Stimulated activated CD4-positive, alpha-beta T cell treated with anti-CD3 and anti-CD28 coated beads, TNF-alpha, amount 100 ng/mL, for 1 hour (primary cell): ENCODE measurements at regions not wholly inside any gene's neighbourhood (a gene's known extent, or its start where the extent isn't known, plus 50 kb on each side); places are given as distances from the start of the nearest gene placed in this dataset.
"Not testable (repeated sequence)": the region's sequence is repeated elsewhere in the genome, so short reads cannot be mapped to it uniquely, and the experiment has no call there.

ENCODE experiments used
- DNase-seq, 3 donors: peaks; one replicate each; pipeline ENCODE4 v3.0.0-alpha.2; 2020; ENCODE audit warnings: low read depth in 3 of 3, low spot score in 1 of 3

- DNase-seq: no peak
These were observed 807.8 kb upstream of the TMEM132C start for GRCh38 chr12:127459166-127459565.

- no peak for DNase-seq
These were observed 807.3 kb upstream of the TMEM132C start for GRCh38 chr12:127459687-127460086.

DNA sequence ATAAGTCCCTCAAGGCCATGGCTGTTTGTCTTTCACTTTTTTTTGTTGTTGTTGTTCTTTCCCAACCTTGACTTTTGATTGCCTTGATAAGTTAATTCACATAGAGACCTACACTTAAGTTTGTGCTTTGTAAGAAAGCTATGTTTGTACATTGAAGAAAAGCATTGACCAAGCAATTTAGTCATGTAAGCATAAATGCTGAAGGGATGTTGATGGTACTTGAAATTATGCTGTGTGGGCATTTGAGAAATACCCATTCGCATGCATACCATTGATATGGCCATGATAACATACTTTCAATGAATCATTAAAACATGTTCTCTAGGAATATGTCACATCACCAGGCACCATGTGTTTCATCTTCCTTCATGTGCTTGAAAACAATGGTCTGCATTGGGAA lies 803.7 kb upstream of the TMEM132C start:
- no peak for DNase-seq

DNA sequence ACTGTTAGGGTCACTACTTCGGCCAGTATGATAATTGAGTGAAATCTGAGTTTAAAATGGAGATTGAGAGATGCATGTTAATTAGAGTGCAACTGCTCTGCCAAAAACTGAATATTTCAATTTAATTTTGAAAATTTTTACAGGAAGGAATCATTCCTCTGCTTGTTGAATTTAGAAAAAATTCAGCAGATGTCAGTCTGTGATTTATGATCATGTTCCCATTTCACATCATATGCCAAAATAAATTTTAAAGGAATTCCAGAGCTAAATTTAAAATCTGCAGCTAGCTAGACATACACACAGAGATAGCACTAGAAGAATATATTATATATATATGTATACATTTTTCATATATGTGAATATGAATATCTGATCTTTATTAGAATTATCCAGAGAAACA lies 797.6 kb upstream of the TMEM132C start:
- no peak for DNase-seq

GRCh38 chr12:127473766-127474165 lies 793.2 kb upstream of the TMEM132C start:
- no peak for DNase-seq

GRCh38 chr12:127479256-127479655 lies 787.7 kb upstream of the TMEM132C start:
- no peak for DNase-seq

DNA sequence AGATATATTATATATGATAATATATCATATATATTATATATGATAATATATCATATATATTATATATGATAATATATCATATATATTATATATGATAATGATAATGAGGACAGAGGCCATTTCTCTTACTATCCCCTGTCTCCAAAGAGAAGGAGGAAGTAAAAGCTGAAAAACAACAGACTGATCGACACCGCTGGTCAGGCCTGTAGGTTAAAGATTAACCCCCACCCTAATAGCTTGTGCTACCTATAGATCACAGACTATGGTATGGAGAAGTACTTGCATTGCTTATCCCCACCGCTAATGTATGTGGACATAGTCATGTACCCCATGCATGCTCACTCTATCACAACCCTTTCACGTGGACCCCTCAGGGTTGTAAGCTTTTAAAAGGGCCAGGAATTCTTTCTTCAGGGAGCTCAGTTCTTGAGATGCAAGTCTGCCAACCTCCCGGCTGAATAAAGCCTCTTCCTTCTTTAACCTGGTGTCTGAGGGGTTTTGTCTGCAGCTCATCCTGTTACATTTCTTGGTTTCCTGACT lies 786.1 kb upstream of the TMEM132C start:
- DNase-seq: no peak

DNA sequence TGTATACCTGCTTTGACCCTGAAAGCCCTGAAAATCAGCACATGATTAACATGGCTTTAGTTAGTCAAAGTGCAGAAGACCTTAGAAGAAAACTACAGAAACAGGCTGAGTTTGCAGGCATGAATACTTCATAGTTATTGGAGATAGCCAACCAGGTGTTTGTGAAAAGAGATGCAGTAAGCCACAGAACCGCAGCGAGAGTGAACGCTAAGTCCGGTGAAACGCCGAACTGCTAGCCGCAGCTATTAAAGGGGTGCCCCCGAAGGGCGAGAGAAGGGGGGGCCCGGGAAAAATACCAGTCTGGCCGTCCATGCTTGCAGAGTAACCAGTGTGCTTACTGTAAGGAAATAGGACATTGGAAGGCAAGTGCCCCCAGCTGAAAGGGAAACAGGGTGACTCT lies 784.0 kb upstream of the TMEM132C start:
- DNase-seq: no peak

GRCh38 chr12:127485528-127485927 lies 781.4 kb upstream of the TMEM132C start:
- DNase-seq: no peak

GRCh38 chr12:127487031-127487430 lies 779.9 kb upstream of the TMEM132C start:
- no peak for DNase-seq

DNA sequence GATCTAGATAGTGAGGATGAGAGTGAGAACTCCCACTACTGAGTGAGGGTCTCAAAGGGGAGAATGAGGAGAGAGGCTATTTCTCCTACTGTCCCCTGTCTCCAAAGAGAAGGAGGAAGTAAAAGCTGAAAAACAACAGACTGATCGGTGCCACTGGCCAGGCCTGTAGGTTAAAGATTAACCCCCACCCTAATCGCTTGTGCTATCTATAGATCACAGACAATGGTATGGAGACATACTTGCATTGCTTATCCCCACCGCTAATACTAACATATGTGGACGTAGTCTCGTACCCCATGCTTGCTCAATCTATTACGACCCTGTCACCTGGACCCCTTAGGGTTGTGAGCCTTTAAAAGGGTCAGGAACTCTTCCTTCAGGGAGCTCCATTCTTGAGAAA lies 777.9 kb upstream of the TMEM132C start:
- DNase-seq: no peak

DNA sequence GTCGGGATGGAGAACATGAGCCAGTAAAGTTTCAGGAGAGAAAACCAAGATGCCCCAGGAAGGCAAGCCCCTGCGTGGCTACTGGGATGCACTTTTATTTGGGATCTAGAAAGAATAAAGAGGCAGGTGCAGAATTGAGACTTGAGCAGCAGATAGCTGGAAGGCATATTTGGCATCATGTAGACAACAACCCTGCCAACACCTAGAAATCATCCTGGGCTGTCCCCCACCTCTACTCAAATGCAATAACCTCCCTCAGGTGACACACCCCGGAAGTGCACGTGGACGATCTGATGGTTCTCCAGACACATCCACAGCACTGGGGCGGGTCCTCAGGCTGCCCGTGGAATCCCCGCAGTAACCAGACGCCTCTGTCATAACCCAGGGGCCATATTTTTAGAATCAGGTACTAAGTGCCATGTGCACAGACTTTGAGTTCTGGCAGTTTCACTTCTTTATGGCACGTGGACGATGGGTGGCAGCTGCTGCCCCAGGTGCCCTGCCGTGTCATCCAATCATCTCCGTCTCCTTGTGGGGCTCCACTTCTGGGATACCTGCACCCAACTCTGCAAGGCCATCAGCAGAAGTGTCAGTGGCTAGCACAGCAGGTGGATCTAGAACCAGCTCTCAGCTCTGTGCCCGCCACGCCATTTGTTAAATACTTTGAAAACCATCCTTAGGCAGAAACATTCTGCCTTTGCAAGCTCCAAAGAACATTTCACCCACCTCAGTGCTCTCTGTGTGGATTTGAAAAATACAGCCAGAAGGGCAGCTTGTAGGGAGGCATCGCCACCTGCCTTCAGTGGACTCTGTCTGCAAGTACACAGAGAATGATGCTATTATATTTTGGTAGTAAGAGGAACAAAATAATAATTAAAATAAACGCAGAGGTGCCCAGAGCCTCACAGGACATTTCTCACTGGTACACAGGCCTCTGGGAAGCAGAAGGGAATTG lies 771.7 kb upstream of the TMEM132C start:
- no peak for DNase-seq

DNA sequence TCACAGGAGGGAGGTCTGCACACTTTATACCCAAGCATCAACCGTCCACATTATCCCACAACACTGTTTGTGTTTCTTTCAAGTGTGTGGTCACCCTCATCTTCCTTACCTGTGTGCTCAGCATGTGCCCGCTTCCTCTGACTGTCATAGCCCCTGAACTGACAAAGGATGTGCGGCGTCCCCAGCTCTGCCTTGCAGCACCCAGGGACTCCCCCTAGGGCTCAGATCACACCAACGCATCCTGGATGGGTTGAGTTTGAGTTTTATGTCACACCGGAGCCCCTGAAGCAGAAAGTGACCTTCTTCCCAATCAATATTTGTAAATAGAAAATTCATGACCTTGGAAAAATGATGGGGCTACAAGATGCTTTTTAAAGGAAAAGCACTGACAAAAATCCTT lies 770.7 kb upstream of the TMEM132C start:
- no peak for DNase-seq

DNA sequence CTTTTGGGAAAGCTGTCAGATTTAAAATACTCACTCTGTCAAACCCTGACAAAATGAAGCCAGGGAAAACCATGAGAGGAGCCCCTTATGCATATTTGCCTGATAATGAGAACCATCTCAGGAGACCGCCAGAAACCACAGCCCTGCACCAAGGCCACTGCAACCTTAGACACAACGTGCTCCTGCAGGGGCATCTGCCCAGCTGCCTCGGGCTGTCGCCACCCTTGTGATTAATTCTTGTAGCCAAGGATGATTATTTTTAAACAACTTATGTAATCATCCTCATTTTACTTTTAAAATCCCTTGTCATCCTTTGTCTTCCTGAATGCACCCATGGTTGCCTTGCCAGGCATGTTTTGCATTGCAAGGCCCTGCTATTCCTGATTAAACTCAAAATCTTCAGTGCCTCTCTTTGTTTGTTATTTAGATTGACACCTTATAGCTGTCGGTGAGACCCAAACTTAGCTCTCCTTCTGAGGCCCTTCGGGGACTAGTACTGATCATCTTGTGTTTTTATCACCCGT lies 766.4 kb upstream of the TMEM132C start:
- DNase-seq: no peak

DNA sequence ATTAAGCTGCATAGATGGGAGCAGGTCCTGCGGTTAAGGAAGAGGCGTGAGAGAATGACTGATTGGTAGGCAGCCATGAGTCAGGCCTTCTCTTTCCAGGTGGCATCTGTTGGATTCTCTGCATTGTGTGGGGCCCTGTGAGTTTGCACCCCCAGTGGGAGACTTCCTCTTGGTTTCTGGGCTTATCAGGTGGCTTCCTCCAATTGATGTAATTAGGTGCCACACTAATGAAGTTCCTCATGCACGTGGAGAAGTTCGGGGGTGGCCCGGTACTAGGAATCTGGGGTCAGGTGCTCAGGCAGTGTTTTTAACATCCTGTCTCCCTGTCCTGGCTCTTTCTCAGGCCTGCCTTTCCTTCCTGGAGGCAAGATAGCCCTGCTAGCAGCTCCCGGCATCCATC lies 765.1 kb upstream of the TMEM132C start:
- DNase-seq: no peak

DNA sequence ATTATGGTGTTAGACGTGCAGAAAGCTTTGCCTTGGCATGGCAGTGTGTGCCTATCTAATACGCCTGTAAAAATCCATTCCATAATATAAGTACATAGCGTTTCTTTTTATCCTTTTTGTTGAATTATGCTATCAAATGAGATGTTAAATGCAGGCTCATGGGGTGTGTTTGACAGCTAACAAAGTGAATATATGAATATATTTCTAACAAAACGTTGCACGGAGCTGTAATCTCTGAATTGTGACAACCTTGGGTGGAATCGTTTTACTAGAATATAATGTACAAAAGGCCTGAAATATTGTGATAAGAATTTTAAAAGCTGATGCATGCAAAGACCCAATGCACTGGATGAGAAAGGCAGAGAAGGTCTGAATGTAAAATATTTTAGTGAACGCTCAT lies 763.7 kb upstream of the TMEM132C start:
- no peak for DNase-seq

DNA sequence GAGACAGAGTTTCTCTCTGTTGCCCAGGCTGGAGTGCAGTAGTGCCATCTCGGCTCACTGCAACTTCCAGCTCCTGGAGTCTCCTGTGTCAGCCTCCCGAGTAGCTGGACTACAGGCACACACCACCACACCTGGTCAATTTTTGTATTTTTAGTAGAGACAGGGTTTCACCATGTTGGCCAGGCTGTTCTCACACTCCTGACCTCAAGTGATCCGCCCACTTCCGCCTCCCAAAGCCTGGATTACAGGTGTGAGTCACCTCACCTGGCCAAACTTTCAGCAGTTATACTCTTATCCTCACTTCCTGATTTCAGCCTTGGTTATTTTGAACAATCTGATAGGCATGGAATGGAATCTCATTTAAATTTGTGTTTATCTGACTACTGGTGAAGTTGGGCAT lies 763.0 kb upstream of the TMEM132C start:
- not testable (repeated sequence) for DNase-seq

DNA sequence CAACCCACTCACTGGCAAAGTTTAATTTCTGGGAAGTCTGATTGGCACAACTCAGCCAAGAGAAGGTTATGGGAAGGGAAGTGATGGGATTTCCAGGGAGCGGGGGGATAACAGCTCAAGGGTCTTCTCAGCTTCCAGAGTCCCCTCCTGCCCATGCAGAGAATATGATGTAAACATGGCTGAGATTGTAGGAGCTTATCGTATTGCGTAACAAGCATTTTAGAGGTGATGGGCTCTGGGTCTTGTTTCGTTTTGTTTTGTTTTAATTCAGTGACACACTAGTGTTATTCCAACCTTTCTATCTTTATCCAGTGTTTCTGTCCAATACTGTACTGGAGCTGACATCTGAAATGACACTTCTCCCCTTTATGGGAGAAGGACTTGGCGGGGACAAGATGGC lies 762.1 kb upstream of the TMEM132C start:
- DNase-seq: no peak

GRCh38 chr12:127507341-127507740 lies 759.6 kb upstream of the TMEM132C start:
- no peak for DNase-seq

- no peak for DNase-seq
These were observed 757.7 kb upstream of the TMEM132C start for GRCh38 chr12:127509066-127509778.

GRCh38 chr12:127515941-127516340 lies 751.0 kb upstream of the TMEM132C start:
- DNase-seq: no peak

GRCh38 chr12:127516467-127516866 lies 750.5 kb upstream of the TMEM132C start:
- DNase-seq: no peak
